ENCODE measurements at regions not wholly inside any gene's neighbourhood (a gene's known extent, or its start where the extent isn't known, plus 50 kb on each side); places are given as distances from the start of the nearest gene placed in this dataset.

DNA sequence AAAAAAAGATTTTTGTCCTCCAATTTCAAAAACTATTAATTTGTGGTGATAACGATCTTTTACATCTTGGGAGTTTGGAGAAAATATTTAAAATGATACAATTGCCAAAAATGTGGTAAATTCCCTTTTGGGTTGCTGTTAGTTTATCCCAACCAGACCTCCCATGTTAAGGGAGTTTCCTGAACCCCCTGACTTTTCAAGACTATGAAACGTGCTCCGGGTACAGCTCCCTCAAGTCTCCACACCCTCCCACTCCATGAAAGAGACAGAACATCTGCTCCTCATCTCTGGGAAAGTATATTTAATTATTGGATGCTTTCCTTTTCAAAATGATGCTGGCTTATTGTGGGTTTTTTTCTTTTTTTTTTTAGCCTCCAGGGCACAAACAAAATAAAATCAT lies 534.6 kb upstream of the NRP1 start:
- TF ChIP-seq POLR2A (IDR thresholded peaks at IDR 0.05) (no peak), POLR2AphosphoS5 (IDR thresholded peaks at IDR 0.05) (no peak), EP300 (IDR thresholded peaks at IDR 0.05) (no peak)
- TF ChIP-seq, protein P1, sequence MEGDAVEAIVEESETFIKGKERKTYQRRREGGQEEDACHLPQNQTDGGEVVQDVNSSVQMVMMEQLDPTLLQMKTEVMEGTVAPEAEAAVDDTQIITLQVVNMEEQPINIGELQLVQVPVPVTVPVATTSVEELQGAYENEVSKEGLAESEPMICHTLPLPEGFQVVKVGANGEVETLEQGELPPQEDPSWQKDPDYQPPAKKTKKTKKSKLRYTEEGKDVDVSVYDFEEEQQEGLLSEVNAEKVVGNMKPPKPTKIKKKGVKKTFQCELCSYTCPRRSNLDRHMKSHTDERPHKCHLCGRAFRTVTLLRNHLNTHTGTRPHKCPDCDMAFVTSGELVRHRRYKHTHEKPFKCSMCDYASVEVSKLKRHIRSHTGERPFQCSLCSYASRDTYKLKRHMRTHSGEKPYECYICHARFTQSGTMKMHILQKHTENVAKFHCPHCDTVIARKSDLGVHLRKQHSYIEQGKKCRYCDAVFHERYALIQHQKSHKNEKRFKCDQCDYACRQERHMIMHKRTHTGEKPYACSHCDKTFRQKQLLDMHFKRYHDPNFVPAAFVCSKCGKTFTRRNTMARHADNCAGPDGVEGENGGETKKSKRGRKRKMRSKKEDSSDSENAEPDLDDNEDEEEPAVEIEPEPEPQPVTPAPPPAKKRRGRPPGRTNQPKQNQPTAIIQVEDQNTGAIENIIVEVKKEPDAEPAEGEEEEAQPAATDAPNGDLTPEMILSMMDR (IDR thresholded peaks at IDR 0.05) = no peak
